Neural cell (in vitro differentiated cells): ENCODE measurements at regions not wholly inside any gene's neighbourhood (a gene's known extent, or its start where the extent isn't known, plus 50 kb on each side); places are given as distances from the start of the nearest gene placed in this dataset.

Experiments used
- H2AFZ ChIP-seq: fragments of 200-600, 300-800 bp; sonication (generic), shearing (Covaris generic); 2 replicates; pipeline ENCODE4 v1.6.0; 2014; ENCODE audit warnings: low read depth, mild to moderate bottlenecking, antibody characterized with exemption, low read length, moderate library complexity
- H3F3A ChIP-seq: fragments of 200-600 bp; shearing (Covaris generic); 2 replicates; pipeline ENCODE4 v1.6.1; 2016; ENCODE audit warnings: mild to moderate bottlenecking, moderate library complexity, mixed read lengths, antibody characterized with exemption, low read length; ENCODE audit not compliant: insufficient read depth, poor library complexity, severe bottlenecking
- H3K27ac ChIP-seq: fragments of 200-600, 300-800 bp; sonication (generic), shearing (Covaris generic); 2 replicates; pipeline ENCODE4 v1.5.1; 2014; ENCODE audit warnings: mild to moderate bottlenecking, low read length, moderate library complexity
- H3K27me3 ChIP-seq: fragments of 300-800, 200-600 bp; sonication (generic), shearing (Covaris generic); 2 replicates; pipeline ENCODE4 v1.6.0; 2014; ENCODE audit warnings: mild to moderate bottlenecking, low read depth, low read length, moderate library complexity; ENCODE audit not compliant: insufficient read depth
- H3K36me3 ChIP-seq: fragments of 300-800, 200-600 bp; sonication (generic), shearing (Covaris generic); 2 replicates; pipeline ENCODE4 v1.5.1; 2014; ENCODE audit warnings: mild to moderate bottlenecking, antibody characterized with exemption, low read length, moderate library complexity; ENCODE audit not compliant: insufficient read depth
- H3K4me2 ChIP-seq: fragments of 300-800, 200-600 bp; sonication (generic), shearing (Covaris generic); 2 replicates; pipeline ENCODE4 v1.6.0; 2014; ENCODE audit warnings: mild to moderate bottlenecking, low read length
- H3K4me3 ChIP-seq: fragments of 300-800, 200-600 bp; sonication (generic), shearing (Covaris generic); 2 replicates; pipeline ENCODE4 v1.5.1; 2014; ENCODE audit warnings: mild to moderate bottlenecking, low read length, moderate library complexity
- H3K79me2 ChIP-seq: fragments of 200-600 bp; shearing (Covaris generic); replicated peaks from 2 replicates; pipeline ENCODE4 v1.6.0; 2014; ENCODE audit warnings: mild to moderate bottlenecking, low read length, moderate library complexity; ENCODE audit not compliant: insufficient read depth
- H3K9ac ChIP-seq: fragments of 300-800, 200-600 bp; sonication (generic), shearing (Covaris generic); 2 replicates; pipeline ENCODE4 v1.6.1; 2016; ENCODE audit warnings: mild to moderate bottlenecking, low read length, mixed read lengths
- H3K9me2 ChIP-seq: fragments of 200-600 bp; shearing (Covaris generic); 2 replicates; pipeline ENCODE4 v1.6.1; 2016; ENCODE audit warnings: mild to moderate bottlenecking, low read length, mixed read lengths; ENCODE audit not compliant: insufficient read depth
- H3K9me3 ChIP-seq: fragments of 200-600, 300-800 bp; sonication (generic), shearing (Covaris generic); 2 replicates; pipeline ENCODE4 v1.6.1; 2016; ENCODE audit warnings: mild to moderate bottlenecking, mixed run types, low read length, moderate library complexity, mixed read lengths
- H4K20me1 ChIP-seq: fragments of 200-600 bp; shearing (Covaris generic); 2 replicates; pipeline ENCODE4 v1.6.1; 2016; ENCODE audit warnings: mild to moderate bottlenecking, mixed run types; ENCODE audit not compliant: insufficient read depth
- CTCF ChIP-seq: fragments of 450-650 bp; IDR thresholded peaks from 2 replicates; pipeline ENCODE4 v1.5.1; 2014; ENCODE audit warnings: antibody characterized with exemption, mild to moderate bottlenecking, moderate library complexity; ENCODE audit not compliant: poor library complexity, severe bottlenecking
- EP300 ChIP-seq: fragments of 450-650 bp; conservative IDR thresholded peaks from 2 replicates; pipeline ENCODE4 v1.6.1; 2014; ENCODE audit warnings: antibody characterized with exemption, mild to moderate bottlenecking, moderate library complexity; ENCODE audit not compliant: poor library complexity, severe bottlenecking
- EZH2 ChIP-seq: fragments of 200-600, 300-800 bp; shearing (Covaris generic), sonication (generic); IDR thresholded peaks from 2 replicates; pipeline ENCODE4 v1.6.1; 2014; ENCODE audit warnings: antibody characterized with exemption, low read length, borderline replicate concordance, mild to moderate bottlenecking; ENCODE audit not compliant: insufficient read depth, poor library complexity, severe bottlenecking
- MXI1 ChIP-seq: fragments of 450-650 bp; conservative IDR thresholded peaks from 2 replicates; pipeline ENCODE4 v1.6.1; 2014; ENCODE audit warnings: antibody characterized with exemption, mild to moderate bottlenecking; ENCODE audit not compliant: poor library complexity, severe bottlenecking
- POLR2AphosphoS5 ChIP-seq: IDR thresholded peaks from 2 replicates; pipeline ENCODE4 v1.6.1; 2012
- RAD21 ChIP-seq: fragments of 450-650 bp; conservative IDR thresholded peaks from 2 replicates; pipeline ENCODE4 v1.6.1; 2014; ENCODE audit warnings: antibody characterized with exemption, mild to moderate bottlenecking, moderate library complexity
- REST ChIP-seq: IDR thresholded peaks from 2 replicates; pipeline ENCODE4 v1.6.1; 2012; ENCODE audit warnings: borderline replicate concordance
- SMC3 ChIP-seq: fragments of 450-650 bp; conservative IDR thresholded peaks from 2 replicates; pipeline ENCODE4 v1.6.1; 2014; ENCODE audit warnings: antibody characterized with exemption, mild to moderate bottlenecking, moderate library complexity; ENCODE audit not compliant: poor library complexity
- TAF1 ChIP-seq: IDR thresholded peaks from 2 replicates; pipeline ENCODE4 v1.6.1; 2012; ENCODE audit warnings: low read depth

- no peaks in the 10 kb centered on the region for H4K20me1 ChIP-seq
- no peaks in the 10 kb centered on the region for H3K36me3 ChIP-seq
- H3K79me2 ChIP-seq: no peaks in the 10 kb centered on the region
- no peaks in the 10 kb centered on the region for H3K27me3 ChIP-seq
- peaks cover 8% of the 10 kb centered on the region for H3K9me3 ChIP-seq
- H3K9ac ChIP-seq: no peak overlapping the region
- no peaks in the 10 kb centered on the region for H3F3A ChIP-seq
- no peaks in the 10 kb centered on the region for H3K9me2 ChIP-seq
- H3K4me2 ChIP-seq: no peak overlapping the region
- no peak overlapping the region for H2AFZ ChIP-seq
- H3K4me3 ChIP-seq: no peak overlapping the region
- no peak for TF ChIP-seq POLR2AphosphoS5
- H3K27ac ChIP-seq: no peak overlapping the region
Measured at GRCh38 chr16:82328881-82329469, 159.0 kb upstream of the MPHOSPH6 start.

GRCh38 chr16:82323171-82323570 lies 153.1 kb upstream of the MPHOSPH6 start:
- TF ChIP-seq EP300: no peak
- TF ChIP-seq RAD21: no peak
- no peak for TF ChIP-seq CTCF
- no peak overlapping the region for H2AFZ ChIP-seq
- H3K4me2 ChIP-seq: no peak overlapping the region
- no peaks in the 10 kb centered on the region for H3F3A ChIP-seq
- no peak overlapping the region for H3K27ac ChIP-seq
- H3K9me3 ChIP-seq: peaks cover 11% of the 10 kb centered on the region
- no peak overlapping the region for H3K9ac ChIP-seq
- no peaks in the 10 kb centered on the region for H4K20me1 ChIP-seq
- H3K4me3 ChIP-seq: no peak overlapping the region
- no peaks in the 10 kb centered on the region for H3K9me2 ChIP-seq
- H3K27me3 ChIP-seq: no peaks in the 10 kb centered on the region
- H3K79me2 ChIP-seq: no peaks in the 10 kb centered on the region
- H3K36me3 ChIP-seq: no peaks in the 10 kb centered on the region

- no peaks in the 10 kb centered on the region for H4K20me1 ChIP-seq
- no peaks in the 10 kb centered on the region for H3K79me2 ChIP-seq
- TF ChIP-seq EP300 (no peak), POLR2AphosphoS5 (no peak), SMC3 (no peak)
- no peaks in the 10 kb centered on the region for H3F3A ChIP-seq
- H3K9ac ChIP-seq: no peak overlapping the region
- no peaks in the 10 kb centered on the region for H3K27me3 ChIP-seq
- H2AFZ ChIP-seq: no peak overlapping the region
- H3K4me2 ChIP-seq: no peak overlapping the region
- no peaks in the 10 kb centered on the region for H3K36me3 ChIP-seq
- peaks cover 11% of the 10 kb centered on the region for H3K9me3 ChIP-seq
- H3K9me2 ChIP-seq: no peaks in the 10 kb centered on the region
- H3K27ac ChIP-seq: no peak overlapping the region
- no peak overlapping the region for H3K4me3 ChIP-seq
Measured at GRCh38 chr16:82322177-82322576, 152.2 kb upstream of the MPHOSPH6 start.

GRCh38 chr16:82319038-82319437 lies 149.0 kb upstream of the MPHOSPH6 start:
- no peaks in the 10 kb centered on the region for H3F3A ChIP-seq
- H3K27me3 ChIP-seq: no peaks in the 10 kb centered on the region
- H3K4me2 ChIP-seq: no peak overlapping the region
- H3K9ac ChIP-seq: no peak overlapping the region
- no peak overlapping the region for H3K4me3 ChIP-seq
- peaks cover 3% of the 10 kb centered on the region for H3K9me3 ChIP-seq
- H3K36me3 ChIP-seq: no peaks in the 10 kb centered on the region
- H3K79me2 ChIP-seq: no peaks in the 10 kb centered on the region
- no peak overlapping the region for H2AFZ ChIP-seq
- no peaks in the 10 kb centered on the region for H3K9me2 ChIP-seq
- no peak overlapping the region for H3K27ac ChIP-seq
- TF ChIP-seq TAF1 (no peak), MXI1 (no peak), CTCF (no peak), SMC3 (no peak), REST (no peak), EZH2 (no peak), EP300 (no peak), POLR2AphosphoS5 (no peak), RAD21 (no peak)
- H4K20me1 ChIP-seq: no peaks in the 10 kb centered on the region
